ENCODE measurements at regions not wholly inside any gene's neighbourhood (a gene's known extent, or its start where the extent isn't known, plus 50 kb on each side); places are given as distances from the start of the nearest gene placed in this dataset.

DNA sequence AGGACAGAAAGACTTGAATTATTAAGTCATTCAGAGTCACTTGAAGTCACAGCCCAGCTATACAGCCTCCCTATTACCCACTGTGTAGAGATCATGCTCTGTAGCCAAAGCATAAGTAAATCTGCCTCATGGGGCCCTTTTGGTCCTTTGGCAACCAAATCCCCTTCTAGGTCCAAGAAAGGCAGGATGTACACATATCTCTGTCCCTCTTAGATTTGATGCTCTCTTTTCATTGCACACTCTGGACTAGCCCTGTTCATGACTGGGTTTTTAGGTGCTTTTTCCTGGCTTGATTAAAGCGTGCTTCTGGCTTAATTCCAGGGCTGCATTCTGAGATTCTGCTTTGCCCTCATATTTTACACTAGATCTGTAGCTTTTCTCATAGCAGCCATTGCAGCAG lies 296.8 kb downstream of the TENT5A start:
- no peak for TF ChIP-seq CTCF (IDR thresholded peaks at IDR 0.05; ENCODE audit: partially characterized antibody, unreplicated experiment)
- Mint-ChIP-seq H3K4me1 (ENCODE audit: low read depth, unreplicated experiment) (no peaks in the 10 kb centered on the region), H3K27ac (ENCODE audit: unreplicated experiment) (no peak overlapping the region), H3K27me3 (ENCODE audit: unreplicated experiment) (no peaks in the 10 kb centered on the region), H3K4me3 (ENCODE audit: unreplicated experiment) (no peak overlapping the region), H3K9me3 (ENCODE audit: unreplicated experiment) (no peaks in the 10 kb centered on the region), H3K36me3 (ENCODE audit: unreplicated experiment) (no peaks in the 10 kb centered on the region)
- DNase-seq: no peak

GRCh38 chr6:81451787-81452186 lies 300.7 kb downstream of the TENT5A start:
- no peaks in the 10 kb centered on the region for H3K9me3 Mint-ChIP-seq (ENCODE audit: unreplicated experiment)
- DNase-seq: no peak
- H3K4me3 Mint-ChIP-seq (ENCODE audit: unreplicated experiment): no peak overlapping the region
- no peaks in the 10 kb centered on the region for H3K27me3 Mint-ChIP-seq (ENCODE audit: unreplicated experiment)
- no peaks in the 10 kb centered on the region for H3K36me3 Mint-ChIP-seq (ENCODE audit: unreplicated experiment)
- no peak overlapping the region for H3K27ac Mint-ChIP-seq (ENCODE audit: unreplicated experiment)
- TF ChIP-seq CTCF (IDR thresholded peaks at IDR 0.05; ENCODE audit: partially characterized antibody, unreplicated experiment): no peak
- no peaks in the 10 kb centered on the region for H3K4me1 Mint-ChIP-seq (ENCODE audit: low read depth, unreplicated experiment)

- no peaks in the 10 kb centered on the region for H3K27me3 Mint-ChIP-seq (ENCODE audit: unreplicated experiment)
- H3K27ac Mint-ChIP-seq (ENCODE audit: unreplicated experiment): no peak overlapping the region
- no peak overlapping the region for H3K4me3 Mint-ChIP-seq (ENCODE audit: unreplicated experiment)
- DNase-seq: no peak
- no peaks in the 10 kb centered on the region for H3K4me1 Mint-ChIP-seq (ENCODE audit: low read depth, unreplicated experiment)
- no peaks in the 10 kb centered on the region for H3K9me3 Mint-ChIP-seq (ENCODE audit: unreplicated experiment)
- H3K36me3 Mint-ChIP-seq (ENCODE audit: unreplicated experiment): no peaks in the 10 kb centered on the region
- TF ChIP-seq CTCF (IDR thresholded peaks at IDR 0.05; ENCODE audit: partially characterized antibody, unreplicated experiment): no peak
Observed at GRCh38 chr6:81450180-81450579, 302.3 kb downstream of the TENT5A start.

GRCh38 chr6:81446509-81446908 lies 306.0 kb downstream of the TENT5A start:
- H3K36me3 Mint-ChIP-seq (ENCODE audit: unreplicated experiment): no peaks in the 10 kb centered on the region
- H3K27me3 Mint-ChIP-seq (ENCODE audit: unreplicated experiment): no peaks in the 10 kb centered on the region
- H3K4me3 Mint-ChIP-seq (ENCODE audit: unreplicated experiment): no peak overlapping the region
- no peaks in the 10 kb centered on the region for H3K4me1 Mint-ChIP-seq (ENCODE audit: low read depth, unreplicated experiment)
- no peaks in the 10 kb centered on the region for H3K9me3 Mint-ChIP-seq (ENCODE audit: unreplicated experiment)
- no peak for TF ChIP-seq CTCF (IDR thresholded peaks at IDR 0.05; ENCODE audit: partially characterized antibody, unreplicated experiment)
- H3K27ac Mint-ChIP-seq (ENCODE audit: unreplicated experiment): no peak overlapping the region
- DNase-seq: no peak

GRCh38 chr6:81439417-81439816 lies 313.1 kb downstream of the TENT5A start:
- no peaks in the 10 kb centered on the region for H3K36me3 Mint-ChIP-seq (ENCODE audit: unreplicated experiment)
- no peaks in the 10 kb centered on the region for H3K4me1 Mint-ChIP-seq (ENCODE audit: low read depth, unreplicated experiment)
- H3K4me3 Mint-ChIP-seq (ENCODE audit: unreplicated experiment): no peak overlapping the region
- no peaks in the 10 kb centered on the region for H3K27me3 Mint-ChIP-seq (ENCODE audit: unreplicated experiment)
- H3K9me3 Mint-ChIP-seq (ENCODE audit: unreplicated experiment): peaks cover 5% of the 10 kb centered on the region
- H3K27ac Mint-ChIP-seq (ENCODE audit: unreplicated experiment): no peak overlapping the region
- no peak for TF ChIP-seq CTCF (IDR thresholded peaks at IDR 0.05; ENCODE audit: partially characterized antibody, unreplicated experiment)
- DNase-seq: no peak

All from glutamatergic neuron (in vitro differentiated cells).